HEK293 (cell line): ENCODE measurements at regions not wholly inside any gene's neighbourhood (a gene's known extent, or its start where the extent isn't known, plus 50 kb on each side); places are given as distances from the start of the nearest gene placed in this dataset.

Experiments used
- CTCF ChIA-PET: fragments of 350-600 bp; formaldehyde crosslinking; extraction: SDS; loops from one replicate; lab custom pipeline; 2021; ENCODE audit warnings: antibody characterized with exemption; lab: Yijun Ruan, JAX
- POLR2A ChIA-PET: fragments of 300-600 bp; formaldehyde crosslinking; extraction: SDS; loops from one replicate; lab custom pipeline; 2020; ENCODE audit warnings: antibody characterized with exemption, inconsistent platforms; lab: Yijun Ruan, JAX
- H3K27ac ChIP-seq: fragments of 200-500 bp; sonication (Bioruptor generic); 2 replicates; pipeline ENCODE4 v1.5.1; 2014; ENCODE audit warnings: low read depth, low read length, control low read depth, inconsistent platforms; ENCODE audit errors: extremely low read depth
- H3K36me3 ChIP-seq, 2 experiments: fragments of 200-500 bp in 1 of 2; sonication (Bioruptor generic) in 1 of 2; 1 replicate in 1 of 2; 2 replicates in 1 of 2; pipeline ENCODE4 v1.5.1; 2014 to 2017; ENCODE audit warnings: inconsistent platforms in 2 of 2, low read length in 2 of 2; ENCODE audit not compliant: control insufficient read depth in 2 of 2, insufficient read depth in 1 of 2
- H3K4me1 ChIP-seq: fragments of 200-500 bp; sonication (Bioruptor generic); 2 replicates; pipeline ENCODE4 v1.5.1; 2014; ENCODE audit warnings: mild to moderate bottlenecking, low read length, inconsistent platforms; ENCODE audit not compliant: control insufficient read depth, insufficient read depth
- H3K4me3 ChIP-seq: 2 replicates; pipeline ENCODE4 v1.5.1; 2011; ENCODE audit warnings: low read depth, mild to moderate bottlenecking, control low read depth, low read length, moderate library complexity
- H3K9me3 ChIP-seq: fragments of 200-500 bp; sonication (Bioruptor generic); 2 replicates; pipeline ENCODE4 v1.5.1; 2014; ENCODE audit warnings: low read depth, low read length, inconsistent platforms; ENCODE audit not compliant: control insufficient read depth, insufficient read depth
- EGR2 ChIP-seq: fragments of 450-650 bp; formaldehyde crosslinking; IDR thresholded peaks from 2 replicates; pipeline ENCODE4 v1.5.1; 2016; ENCODE audit warnings: low read depth, missing biosample characterization, missing genetic modification characterization
- KLF8 ChIP-seq: fragments of 450-650 bp; formaldehyde crosslinking; IDR thresholded peaks from 2 replicates; pipeline ENCODE4 v1.5.1; 2016; ENCODE audit warnings: missing biosample characterization, missing genetic modification characterization
- PBX3 ChIP-seq: sonication (generic); formaldehyde crosslinking; IDR thresholded peaks from 2 replicates; pipeline ENCODE4 v1.8.1; 2022; ENCODE audit warnings: mild to moderate bottlenecking, moderate library complexity, missing genetic modification reagents
- REPIN1 ChIP-seq: fragments of 450-650 bp; formaldehyde crosslinking; IDR thresholded peaks from 2 replicates; pipeline ENCODE4 v1.5.1; 2017; ENCODE audit warnings: missing biosample characterization, missing genetic modification characterization, low read depth
- SCRT1 ChIP-seq: fragments of 450-650 bp; formaldehyde crosslinking; IDR thresholded peaks from 2 replicates; pipeline ENCODE4 v1.5.1; 2016; ENCODE audit warnings: missing biosample characterization, missing genetic modification characterization, borderline replicate concordance
- YY1 ChIP-seq: fragments of 450-650 bp; formaldehyde crosslinking; IDR thresholded peaks from 2 replicates; pipeline ENCODE4 v1.5.1; 2018; ENCODE audit warnings: missing biosample characterization, missing genetic modification characterization
- ZBTB6 ChIP-seq: fragments of 450-650 bp; formaldehyde crosslinking; IDR thresholded peaks from 2 replicates; pipeline ENCODE4 v1.5.1; 2017; ENCODE audit warnings: missing biosample characterization, missing genetic modification characterization
- ZBTB7A ChIP-seq: fragments of 450-650 bp; formaldehyde crosslinking; IDR thresholded peaks from 2 replicates; pipeline ENCODE4 v1.5.1; 2016; ENCODE audit warnings: low read depth, missing biosample characterization, missing genetic modification characterization
- ZFP37 ChIP-seq: fragments of 450-650 bp; formaldehyde crosslinking; IDR thresholded peaks from 2 replicates; pipeline ENCODE4 v1.5.1; 2016; ENCODE audit warnings: missing biosample characterization, missing genetic modification characterization
- ZNF18 ChIP-seq: fragments of 450-650 bp; formaldehyde crosslinking; IDR thresholded peaks from 2 replicates; pipeline ENCODE4 v1.5.1; 2016; ENCODE audit warnings: missing biosample characterization, missing genetic modification characterization
- ZNF548 ChIP-seq: fragments of 450-650 bp; formaldehyde crosslinking; IDR thresholded peaks from 2 replicates; pipeline ENCODE4 v1.5.1; 2016; ENCODE audit warnings: missing biosample characterization, missing genetic modification characterization
- ZNF558 ChIP-seq: fragments of 450-650 bp; formaldehyde crosslinking; IDR thresholded peaks from 2 replicates; pipeline ENCODE4 v1.5.1; 2016; ENCODE audit warnings: missing biosample characterization, missing genetic modification characterization
- ZNF621 ChIP-seq: fragments of 450-650 bp; formaldehyde crosslinking; IDR thresholded peaks from 2 replicates; pipeline ENCODE4 v1.5.1; 2017; ENCODE audit warnings: missing biosample characterization, missing genetic modification characterization
- ZNF670 ChIP-seq: fragments of 450-650 bp; formaldehyde crosslinking; IDR thresholded peaks from 2 replicates; pipeline ENCODE4 v1.5.1; 2016; ENCODE audit warnings: missing biosample characterization, missing genetic modification characterization, low read depth
- ZNF677 ChIP-seq: fragments of 450-650 bp; IDR thresholded peaks from 2 replicates; pipeline ENCODE4 v1.5.0; 2018; ENCODE audit warnings: missing biosample characterization, mild to moderate bottlenecking, missing genetic modification characterization, moderate library complexity
- ZNF707 ChIP-seq: fragments of 450-650 bp; formaldehyde crosslinking; IDR thresholded peaks from 2 replicates; pipeline ENCODE4 v1.5.1; 2016; ENCODE audit warnings: missing biosample characterization, missing genetic modification characterization
- ZNF792 ChIP-seq: fragments of 450-650 bp; formaldehyde crosslinking; IDR thresholded peaks from 2 replicates; pipeline ENCODE4 v1.5.1; 2016; ENCODE audit warnings: missing biosample characterization, missing genetic modification characterization
- TF ChIP-seq, protein P1 (sequence below): fragments of 450-650 bp; formaldehyde crosslinking; conservative IDR thresholded peaks from 2 replicates; pipeline ENCODE4 v1.5.1; 2016; ENCODE audit warnings: low read depth, missing biosample characterization, missing genetic modification characterization
- TF ChIP-seq, protein P2 (sequence below): fragments of 450-650 bp; formaldehyde crosslinking; IDR thresholded peaks from 2 replicates; pipeline ENCODE4 v1.5.1; 2016; ENCODE audit warnings: missing biosample characterization, missing genetic modification characterization
- TF ChIP-seq, protein P3 (sequence below): fragments of 450-650 bp; formaldehyde crosslinking; IDR thresholded peaks from 2 replicates; pipeline ENCODE4 v1.5.1; 2016; ENCODE audit warnings: missing biosample characterization, missing genetic modification characterization

DNA sequence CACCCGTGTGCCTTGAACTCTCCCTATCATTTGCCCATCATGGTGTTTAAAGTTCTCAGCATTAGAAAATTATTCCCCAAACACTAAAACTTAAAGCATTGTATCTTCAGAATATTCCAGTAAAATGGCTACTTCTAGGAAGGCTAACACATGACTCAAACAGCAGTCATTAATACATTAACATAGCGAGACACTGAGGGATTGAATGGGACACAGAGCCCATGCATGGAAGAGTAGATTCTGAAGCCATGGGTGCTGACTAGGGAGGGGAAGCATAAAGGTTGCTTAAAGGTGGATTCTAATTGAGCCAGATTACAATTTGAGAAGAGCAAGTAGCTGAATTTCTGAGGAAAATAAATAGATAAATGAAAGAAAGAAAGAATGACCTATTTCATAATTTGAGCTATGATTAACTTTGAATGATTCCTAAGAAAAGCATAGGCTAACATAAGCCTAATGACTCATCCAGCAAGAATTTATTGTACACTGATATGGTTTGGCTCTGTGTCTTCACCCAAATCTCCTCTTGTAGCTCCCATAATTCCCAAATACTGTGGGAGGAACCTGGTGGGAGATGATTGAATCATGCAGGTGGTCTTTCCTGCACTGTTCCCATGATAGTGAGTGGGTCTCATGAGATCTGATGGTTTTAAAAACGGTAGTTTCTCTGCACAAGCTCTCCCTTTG is 79.8 kb upstream of the PIK3C3 start:
- Histone ChIP-seq H3K27ac (no peak overlapping the region), H3K4me1 (peaks cover 5% of the 10 kb centered on the region; the same call in 1 of the 2 replicates), H3K36me3 (no peaks in the 10 kb centered on the region), H3K4me3 (no peak overlapping the region), H3K9me3 (no peaks in the 10 kb centered on the region)
- ChIA-PET POLR2A (interaction anchor here (1.5 kb wide), 1 partner anchor 16 kb away, joined by 3 read pairs; no protein-coding TSS in a partner anchor), CTCF (no interaction called here)
- TF ChIP-seq ZBTB6 (tag by site-specific recombination) (no peak), ZNF677 (tag by site-specific recombination) (no peak), ZNF792 (no peak), ZNF18 (tag by site-specific recombination) (no peak)
- TF ChIP-seq, protein P1, sequence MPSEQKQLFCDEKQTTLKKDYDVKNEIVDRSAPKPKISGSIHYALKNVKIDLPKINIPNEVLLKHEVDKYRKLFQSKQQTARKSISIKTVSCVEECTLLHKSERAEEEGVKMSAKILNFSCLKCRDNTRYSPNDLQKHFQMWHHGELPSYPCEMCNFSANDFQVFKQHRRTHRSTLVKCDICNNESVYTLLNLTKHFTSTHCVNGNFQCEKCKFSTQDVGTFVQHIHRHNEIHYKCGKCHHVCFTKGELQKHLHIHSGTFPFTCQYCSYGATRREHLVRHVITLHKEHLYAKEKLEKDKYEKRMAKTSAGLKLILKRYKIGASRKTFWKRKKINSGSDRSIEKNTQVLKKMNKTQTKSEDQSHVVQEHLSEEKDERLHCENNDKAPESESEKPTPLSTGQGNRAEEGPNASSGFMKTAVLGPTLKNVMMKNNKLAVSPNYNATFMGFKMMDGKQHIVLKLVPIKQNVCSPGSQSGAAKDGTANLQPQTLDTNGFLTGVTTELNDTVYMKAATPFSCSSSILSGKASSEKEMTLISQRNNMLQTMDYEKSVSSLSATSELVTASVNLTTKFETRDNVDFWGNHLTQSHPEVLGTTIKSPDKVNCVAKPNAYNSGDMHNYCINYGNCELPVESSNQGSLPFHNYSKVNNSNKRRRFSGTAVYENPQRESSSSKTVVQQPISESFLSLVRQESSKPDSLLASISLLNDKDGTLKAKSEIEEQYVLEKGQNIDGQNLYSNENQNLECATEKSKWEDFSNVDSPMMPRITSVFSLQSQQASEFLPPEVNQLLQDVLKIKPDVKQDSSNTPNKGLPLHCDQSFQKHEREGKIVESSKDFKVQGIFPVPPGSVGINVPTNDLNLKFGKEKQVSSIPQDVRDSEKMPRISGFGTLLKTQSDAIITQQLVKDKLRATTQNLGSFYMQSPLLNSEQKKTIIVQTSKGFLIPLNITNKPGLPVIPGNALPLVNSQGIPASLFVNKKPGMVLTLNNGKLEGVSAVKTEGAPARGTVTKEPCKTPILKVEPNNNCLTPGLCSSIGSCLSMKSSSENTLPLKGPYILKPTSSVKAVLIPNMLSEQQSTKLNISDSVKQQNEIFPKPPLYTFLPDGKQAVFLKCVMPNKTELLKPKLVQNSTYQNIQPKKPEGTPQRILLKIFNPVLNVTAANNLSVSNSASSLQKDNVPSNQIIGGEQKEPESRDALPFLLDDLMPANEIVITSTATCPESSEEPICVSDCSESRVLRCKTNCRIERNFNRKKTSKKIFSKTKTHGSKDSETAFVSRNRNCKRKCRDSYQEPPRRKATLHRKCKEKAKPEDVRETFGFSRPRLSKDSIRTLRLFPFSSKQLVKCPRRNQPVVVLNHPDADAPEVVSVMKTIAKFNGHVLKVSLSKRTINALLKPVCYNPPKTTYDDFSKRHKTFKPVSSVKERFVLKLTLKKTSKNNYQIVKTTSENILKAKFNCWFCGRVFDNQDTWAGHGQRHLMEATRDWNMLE: no peak
- TF ChIP-seq, protein P2, sequence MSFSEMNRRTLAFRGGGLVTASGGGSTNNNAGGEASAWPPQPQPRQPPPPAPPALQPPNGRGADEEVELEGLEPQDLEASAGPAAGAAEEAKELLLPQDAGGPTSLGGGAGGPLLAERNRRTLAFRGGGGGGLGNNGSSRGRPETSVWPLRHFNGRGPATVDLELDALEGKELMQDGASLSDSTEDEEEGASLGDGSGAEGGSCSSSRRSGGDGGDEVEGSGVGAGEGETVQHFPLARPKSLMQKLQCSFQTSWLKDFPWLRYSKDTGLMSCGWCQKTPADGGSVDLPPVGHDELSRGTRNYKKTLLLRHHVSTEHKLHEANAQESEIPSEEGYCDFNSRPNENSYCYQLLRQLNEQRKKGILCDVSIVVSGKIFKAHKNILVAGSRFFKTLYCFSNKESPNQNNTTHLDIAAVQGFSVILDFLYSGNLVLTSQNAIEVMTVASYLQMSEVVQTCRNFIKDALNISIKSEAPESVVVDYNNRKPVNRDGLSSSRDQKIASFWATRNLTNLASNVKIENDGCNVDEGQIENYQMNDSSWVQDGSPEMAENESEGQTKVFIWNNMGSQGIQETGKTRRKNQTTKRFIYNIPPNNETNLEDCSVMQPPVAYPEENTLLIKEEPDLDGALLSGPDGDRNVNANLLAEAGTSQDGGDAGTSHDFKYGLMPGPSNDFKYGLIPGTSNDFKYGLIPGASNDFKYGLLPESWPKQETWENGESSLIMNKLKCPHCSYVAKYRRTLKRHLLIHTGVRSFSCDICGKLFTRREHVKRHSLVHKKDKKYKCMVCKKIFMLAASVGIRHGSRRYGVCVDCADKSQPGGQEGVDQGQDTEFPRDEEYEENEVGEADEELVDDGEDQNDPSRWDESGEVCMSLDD (tag by site-specific recombination): no peak

DNA sequence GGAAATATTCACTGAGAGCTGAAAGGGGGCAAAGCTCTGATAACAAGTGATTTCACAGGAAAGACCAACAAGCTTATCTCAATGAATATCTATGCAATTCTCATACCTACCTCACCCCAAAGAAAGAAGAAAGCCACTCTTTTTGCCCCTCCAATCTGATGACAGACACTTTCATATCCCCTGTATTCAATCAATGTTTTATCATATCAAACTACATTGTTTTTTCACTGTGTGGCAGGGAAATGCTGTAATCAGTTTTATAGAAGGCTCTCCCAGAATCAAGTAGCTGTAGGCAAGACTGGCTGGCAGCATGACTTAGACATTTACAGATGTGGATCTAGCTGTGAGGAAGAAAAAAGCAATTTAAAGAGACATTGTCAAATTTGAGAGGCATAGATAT is 81.3 kb upstream of the PIK3C3 start:
- ChIA-PET POLR2A (no interaction called here), CTCF (interaction anchor here (0.6 kb wide), 1 partner anchor 47 kb away, joined by 3 read pairs; no protein-coding TSS in a partner anchor)
- H3K4me3 ChIP-seq: no peak overlapping the region
- no peaks in the 10 kb centered on the region for H3K36me3 ChIP-seq
- H3K4me1 ChIP-seq: peaks cover 5% of the 10 kb centered on the region; the same call in 1 of the 2 replicates
- H3K9me3 ChIP-seq: no peaks in the 10 kb centered on the region
- no peak overlapping the region for H3K27ac ChIP-seq
- TF ChIP-seq REPIN1 (tag by site-specific recombination): no peak
- TF ChIP-seq ZNF621: no peak
- TF ChIP-seq SCRT1 (tag by site-specific recombination): no peak
- no peak for TF ChIP-seq ZNF548 (tag by site-specific recombination)
- TF ChIP-seq, protein P3, sequence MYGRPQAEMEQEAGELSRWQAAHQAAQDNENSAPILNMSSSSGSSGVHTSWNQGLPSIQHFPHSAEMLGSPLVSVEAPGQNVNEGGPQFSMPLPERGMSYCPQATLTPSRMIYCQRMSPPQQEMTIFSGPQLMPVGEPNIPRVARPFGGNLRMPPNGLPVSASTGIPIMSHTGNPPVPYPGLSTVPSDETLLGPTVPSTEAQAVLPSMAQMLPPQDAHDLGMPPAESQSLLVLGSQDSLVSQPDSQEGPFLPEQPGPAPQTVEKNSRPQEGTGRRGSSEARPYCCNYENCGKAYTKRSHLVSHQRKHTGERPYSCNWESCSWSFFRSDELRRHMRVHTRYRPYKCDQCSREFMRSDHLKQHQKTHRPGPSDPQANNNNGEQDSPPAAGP (tag by site-specific recombination): no peak
- no peak for TF ChIP-seq PBX3 (CRISPR knock-in tag)
- TF ChIP-seq ZNF558 (tag by site-specific recombination): no peak
- TF ChIP-seq ZFP37 (tag by site-specific recombination): no peak
- no peak for TF ChIP-seq ZBTB7A (tag by site-specific recombination)
- TF ChIP-seq ZNF670 (tag by site-specific recombination): no peak
- TF ChIP-seq ZBTB6 (tag by site-specific recombination): no peak
- TF ChIP-seq EGR2 (tag by site-specific recombination): no peak
- no peak for TF ChIP-seq YY1 (tag by site-specific recombination)
- no peak for TF ChIP-seq ZNF707 (tag by site-specific recombination)
- no peak for TF ChIP-seq KLF8 (tag by site-specific recombination)
